Gastroesophageal sphincter (tissue), 4 donors: ENCODE measurements at regions not wholly inside any gene's neighbourhood (a gene's known extent, or its start where the extent isn't known, plus 50 kb on each side); places are given as distances from the start of the nearest gene placed in this dataset.

ENCODE experiments used
- ATAC-seq: fragments of 150-250 bp; one replicate; pipeline ENCODE4 v1.9.1; 2016; ENCODE audit warnings: mild to moderate bottlenecking, moderate library complexity
- H3K27ac ChIP-seq, 4 donors: fragments of 200-600 bp; sonication (generic) in 3 of 4; 1 replicate in 3 of 4; 2 replicates in 1 of 4; pipeline ENCODE4 v1.5.1; 2016 to 2019
- H3K27me3 ChIP-seq: fragments of 200-600 bp; sonication (generic); one replicate; pipeline ENCODE4 v1.5.1; 2019
- H3K36me3 ChIP-seq, 2 donors: fragments of 200-600 bp; sonication (generic); one replicate each; pipeline ENCODE4 v1.5.1; 2019; ENCODE audit warnings: control low read depth in 1 of 2
- H3K4me1 ChIP-seq, 3 donors: fragments of 200-600 bp; sonication (generic); 1 replicate in 2 of 3; 2 replicates in 1 of 3; pipeline ENCODE4 v1.5.1; 2016 to 2019; ENCODE audit warnings: control low read depth in 2 of 3
- H3K4me3 ChIP-seq, 2 donors: fragments of 200-600 bp; sonication (generic); one replicate each; pipeline ENCODE4 v1.5.1; 2019; ENCODE audit warnings: mild to moderate bottlenecking in 1 of 2, moderate library complexity in 1 of 2
- H3K9me3 ChIP-seq, 3 donors: fragments of 200-600 bp; sonication (generic); one replicate each; pipeline ENCODE4 v1.5.1; 2017 to 2019; ENCODE audit warnings: control low read depth in 2 of 3
- CTCF ChIP-seq, 4 experiments: fragments of 200-600 bp in 2 of 4; fragments of 450-650 bp in 2 of 4; sonication (generic) in 1 of 4; IDR thresholded peaks; one replicate each; pipeline ENCODE4 v1.5.1; 2017 to 2019; ENCODE audit warnings: antibody characterized with exemption in 4 of 4, mild to moderate bottlenecking in 2 of 4, moderate library complexity in 2 of 4
- EP300 ChIP-seq: sonication (generic); formaldehyde crosslinking; IDR thresholded peaks from one replicate; pipeline ENCODE4 v1.6.1; 2017; ENCODE audit warnings: antibody characterized with exemption, mild to moderate bottlenecking
- POLR2A ChIP-seq, 2 donors: fragments of 450-650 bp; IDR thresholded peaks; one replicate each; pipeline ENCODE4 v1.6.1; 2017; ENCODE audit warnings: antibody characterized with exemption in 2 of 2, mild to moderate bottlenecking in 2 of 2, moderate library complexity in 1 of 2
- POLR2AphosphoS5 ChIP-seq: sonication (generic); formaldehyde crosslinking; IDR thresholded peaks from one replicate; pipeline ENCODE4 v1.6.1; 2017; ENCODE audit warnings: antibody characterized with exemption
- WGBS, 2 donors: methylation state at CpG; one replicate each; pipeline ENCODE4 v1.1.5; 2018; ENCODE audit warnings: low coverage in 1 of 2; 5-methylcytosine and 5-hydroxymethylcytosine counted together

GRCh38 chr19:28531979-28532378 is 681.0 kb downstream of the UQCRFS1 start:
- no peak for TF ChIP-seq POLR2AphosphoS5
- TF ChIP-seq CTCF (IDR thresholded peaks at IDR 0.05), result no peak
- TF ChIP-seq EP300, result no peak
- no peak for TF ChIP-seq POLR2A (IDR thresholded peaks at IDR 0.05)
- Histone ChIP-seq H3K4me3 (no peak overlapping the region), H3K9me3 (peaks cover 0 to 3% (median 0%) of the 10 kb centered on the region in 3 donors)

GRCh38 chr19:28530406-28531035 is 682.4 kb downstream of the UQCRFS1 start:
- H3K4me1 ChIP-seq, result no peaks in the 10 kb centered on the region
- 79 to 82% methylated on average over 2 of the region's 2 CpGs for WGBS, 2 donors
- TF ChIP-seq CTCF (IDR thresholded peaks at IDR 0.05) (no peak), POLR2AphosphoS5 (no peak), POLR2A (IDR thresholded peaks at IDR 0.05) (no peak), EP300 (no peak)
- H3K4me3 ChIP-seq, result no peak overlapping the region
- no peaks in the 10 kb centered on the region for H3K27me3 ChIP-seq
- ATAC-seq, result no peak
- no peaks in the 10 kb centered on the region for H3K36me3 ChIP-seq
- H3K27ac ChIP-seq, result no peak overlapping the region
- no peaks in the 10 kb centered on the region for H3K9me3 ChIP-seq

More at GRCh38 chr19:28531979-28532378, 681.0 kb downstream of the UQCRFS1 start:
- H3K27me3 ChIP-seq, result no peaks in the 10 kb centered on the region
- no peak for ATAC-seq
- H3K4me1 ChIP-seq, result no peaks in the 10 kb centered on the region
- H3K27ac ChIP-seq, result no peak overlapping the region
- H3K36me3 ChIP-seq, result no peaks in the 10 kb centered on the region
- WGBS, 2 donors, result 71 to 80% methylated on average over 1 of the region's 1 CpG

- no peaks in the 10 kb centered on the region for H3K27me3 ChIP-seq
- H3K36me3 ChIP-seq, result no peaks in the 10 kb centered on the region
- no peak overlapping the region for H3K27ac ChIP-seq
- no peaks in the 10 kb centered on the region for H3K9me3 ChIP-seq
- no peaks in the 10 kb centered on the region for H3K4me1 ChIP-seq
- no peak overlapping the region for H3K4me3 ChIP-seq
- 48 to 58% methylated on average over 2 of the region's 2 CpGs for WGBS, 2 donors
- TF ChIP-seq EP300 (no peak), CTCF (IDR thresholded peaks at IDR 0.05) (no peak), POLR2AphosphoS5 (no peak), POLR2A (IDR thresholded peaks at IDR 0.05) (no peak)
- ATAC-seq, result no peak
These were observed 686.9 kb downstream of the UQCRFS1 start for GRCh38 chr19:28526038-28526437.

GRCh38 chr19:28523619-28524018 is 689.3 kb downstream of the UQCRFS1 start:
- Histone ChIP-seq H3K4me3 (no peak overlapping the region), H3K27ac (no peak overlapping the region), H3K36me3 (no peaks in the 10 kb centered on the region), H3K9me3 (no peaks in the 10 kb centered on the region), H3K27me3 (no peaks in the 10 kb centered on the region), H3K4me1 (no peaks in the 10 kb centered on the region)
- WGBS, 2 donors, result 32 to 63% methylated on average over 4 of the region's 4 CpGs
- TF ChIP-seq CTCF (IDR thresholded peaks at IDR 0.05) (no peak), POLR2AphosphoS5 (no peak), POLR2A (IDR thresholded peaks at IDR 0.05) (no peak), EP300 (no peak)
- no peak for ATAC-seq

- WGBS, 2 donors, result 61 to 100% methylated on average over 1 to 7 of the region's 8 CpGs
- TF ChIP-seq POLR2A (IDR thresholded peaks at IDR 0.05), result no peak
- TF ChIP-seq CTCF (IDR thresholded peaks at IDR 0.05), result no peak
- no peak for TF ChIP-seq POLR2AphosphoS5
- no peak for TF ChIP-seq EP300
- ATAC-seq, result no peak
- Histone ChIP-seq H3K4me1 (no peaks in the 10 kb centered on the region), H3K27ac (no peak overlapping the region), H3K9me3 (no peaks in the 10 kb centered on the region), H3K4me3 (no peak overlapping the region), H3K27me3 (no peaks in the 10 kb centered on the region), H3K36me3 (no peaks in the 10 kb centered on the region)
These were observed 690.4 kb downstream of the UQCRFS1 start for GRCh38 chr19:28522545-28522922.
